NK-92 treated with Interleukin-12 subunit alpha and Interleukin-12 subunit beta, amount 100 ng/mL, for 24 hours (cell line): ENCODE measurements at regions not wholly inside any gene's neighbourhood (a gene's known extent, or its start where the extent isn't known, plus 50 kb on each side); places are given as distances from the start of the nearest gene placed in this dataset.
"Not testable (repeated sequence)": the region's sequence is repeated elsewhere in the genome, so short reads cannot be mapped to it uniquely, and the experiment has no call there.

Experiments used
- DNase-seq: peaks from one replicate; lab custom pipeline; 2025; lab: John Stamatoyannopoulos, UW

DNA sequence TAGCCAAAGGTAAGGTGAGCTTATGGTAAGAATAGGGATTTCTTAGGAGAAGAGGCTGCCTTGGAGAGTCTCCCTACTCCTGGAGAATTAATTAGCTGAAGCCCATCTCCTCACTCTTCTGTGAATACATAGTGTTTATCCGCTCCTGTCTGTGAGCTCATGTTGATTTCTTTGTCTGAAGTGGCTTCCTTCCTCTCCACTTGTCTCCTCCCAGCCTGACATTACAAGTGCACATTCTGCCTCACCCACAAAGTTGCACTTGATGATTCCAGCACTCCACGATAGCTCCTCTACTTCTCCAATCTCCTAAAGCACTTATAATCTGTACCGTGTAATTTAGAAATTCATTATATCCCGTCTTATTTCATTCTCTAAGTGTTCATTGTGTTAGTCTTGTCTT, 287.2 kb downstream of the QKI start:
- no peak for DNase-seq

- DNase-seq: no peak
Measured at GRCh38 chr6:163698086-163698485, 283.6 kb downstream of the QKI start.

GRCh38 chr6:163696311-163696710, 281.8 kb downstream of the QKI start:
- not testable (repeated sequence) for DNase-seq

GRCh38 chr6:163695414-163695864, 280.9 kb downstream of the QKI start:
- no peak for DNase-seq

- DNase-seq: no peak
Measured at GRCh38 chr6:163694988-163695398, 280.5 kb downstream of the QKI start.

DNA sequence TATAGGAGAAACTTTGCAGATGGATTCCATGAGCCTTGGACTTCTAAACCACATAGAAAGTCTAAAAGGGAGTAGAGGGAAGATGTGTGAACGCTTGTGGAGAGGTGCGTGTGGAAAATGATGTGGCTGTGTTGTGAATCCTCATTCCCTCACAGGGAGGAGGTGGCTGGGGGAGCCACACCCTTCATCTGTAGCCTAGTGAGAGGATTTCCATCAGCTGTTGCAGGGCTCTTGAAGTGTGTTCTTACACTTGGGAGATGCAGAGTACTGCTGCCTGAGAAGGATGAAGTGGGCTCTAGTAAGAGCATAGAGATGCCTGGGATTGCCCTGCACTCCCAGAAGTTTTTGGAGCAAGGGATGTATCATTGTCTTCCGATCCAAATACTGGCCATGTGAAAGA, 279.6 kb downstream of the QKI start:
- DNase-seq: no peak

DNA sequence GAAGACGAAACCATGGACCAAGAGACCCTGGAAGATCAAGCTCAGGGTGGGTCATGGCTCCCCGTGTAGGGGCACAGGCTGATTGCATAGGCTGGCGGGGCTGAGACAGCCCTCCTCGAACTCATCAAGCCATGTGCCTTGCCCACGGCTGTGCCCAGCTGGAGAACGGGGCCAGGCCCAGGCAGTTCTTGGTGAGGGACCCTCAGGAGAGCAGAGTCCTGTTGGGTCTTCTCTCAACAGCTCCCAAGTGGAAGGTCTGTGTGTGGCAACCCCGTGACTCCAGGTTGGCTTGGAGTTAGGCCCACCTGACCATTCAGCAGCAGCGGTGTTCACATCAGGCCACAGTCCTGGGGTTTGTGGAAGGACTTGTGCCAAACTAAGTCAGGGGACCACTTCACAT, 276.5 kb downstream of the QKI start:
- no peak for DNase-seq

- DNase-seq: no peak
Measured at GRCh38 chr6:163688739-163689362, 274.3 kb downstream of the QKI start.

DNA sequence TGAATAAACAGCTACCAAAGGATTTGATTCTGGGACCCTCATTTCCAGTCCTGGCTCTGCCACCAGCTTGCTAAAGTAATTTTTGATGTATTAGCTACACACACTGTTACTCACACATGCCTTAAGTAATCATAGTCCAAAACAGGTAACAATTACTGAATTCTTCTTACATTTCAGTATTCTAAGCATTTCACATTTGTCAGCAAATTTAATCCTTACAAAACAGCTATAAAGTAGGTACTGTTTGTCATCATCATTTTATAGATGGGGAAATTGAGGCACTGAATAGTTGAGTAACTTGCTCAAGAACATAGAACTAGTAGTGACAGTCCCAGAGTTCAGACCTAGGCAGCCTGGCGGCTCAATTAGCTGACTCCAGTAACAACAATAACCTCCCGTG, 272.6 kb downstream of the QKI start:
- no peak for DNase-seq

- DNase-seq: no peak
Measured at GRCh38 chr6:163686301-163686700, 271.8 kb downstream of the QKI start.

DNA sequence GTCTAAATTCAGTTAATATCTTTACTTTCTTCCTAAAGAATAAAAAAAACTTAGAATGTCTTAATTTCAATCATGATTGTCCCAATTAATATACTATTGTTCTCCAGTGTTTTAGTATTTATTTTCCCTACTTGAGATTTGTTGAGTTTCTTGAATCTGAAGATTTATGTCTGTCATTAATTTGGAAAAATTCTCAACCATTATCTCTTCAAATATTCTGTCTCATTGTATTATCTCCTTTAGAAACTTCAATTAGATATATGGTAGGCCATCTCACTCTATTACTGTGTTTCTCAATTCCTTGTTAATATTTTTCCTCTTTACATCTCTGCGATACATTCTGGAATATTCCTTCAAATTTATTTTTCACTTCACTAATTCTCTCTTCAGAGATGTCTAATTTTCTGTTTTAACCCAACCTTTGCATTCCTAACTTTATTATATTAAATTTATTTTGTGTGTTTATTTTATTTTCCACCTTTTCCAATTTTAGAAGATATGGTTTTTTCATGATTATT, 268.6 kb downstream of the QKI start:
- no peak for DNase-seq

GRCh38 chr6:163679753-163680152, 265.2 kb downstream of the QKI start:
- DNase-seq: no peak

GRCh38 chr6:163679012-163679660, 264.6 kb downstream of the QKI start:
- no peak for DNase-seq

- DNase-seq: no peak
Measured at GRCh38 chr6:163675611-163676010, 261.1 kb downstream of the QKI start.

DNA sequence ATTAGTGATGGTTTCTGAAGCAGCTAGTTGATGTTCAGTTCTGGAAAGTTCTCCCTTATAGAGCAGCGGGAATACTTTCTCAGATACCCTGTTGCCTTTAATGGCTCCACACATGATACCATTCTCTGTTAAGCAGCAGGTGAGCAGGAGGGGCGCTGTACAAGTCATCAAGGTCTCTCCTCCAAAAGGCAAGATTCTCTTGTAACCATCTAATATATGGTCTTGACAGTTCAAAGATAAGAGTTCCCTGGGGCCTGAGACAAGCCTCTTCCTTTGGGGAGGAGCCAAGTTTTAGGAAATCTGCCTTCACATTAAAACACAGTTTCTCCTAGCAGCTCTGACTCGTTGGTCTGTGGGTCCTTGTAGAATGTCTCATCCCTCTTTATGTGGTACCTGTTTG, 258.2 kb downstream of the QKI start:
- DNase-seq: no peak

DNA sequence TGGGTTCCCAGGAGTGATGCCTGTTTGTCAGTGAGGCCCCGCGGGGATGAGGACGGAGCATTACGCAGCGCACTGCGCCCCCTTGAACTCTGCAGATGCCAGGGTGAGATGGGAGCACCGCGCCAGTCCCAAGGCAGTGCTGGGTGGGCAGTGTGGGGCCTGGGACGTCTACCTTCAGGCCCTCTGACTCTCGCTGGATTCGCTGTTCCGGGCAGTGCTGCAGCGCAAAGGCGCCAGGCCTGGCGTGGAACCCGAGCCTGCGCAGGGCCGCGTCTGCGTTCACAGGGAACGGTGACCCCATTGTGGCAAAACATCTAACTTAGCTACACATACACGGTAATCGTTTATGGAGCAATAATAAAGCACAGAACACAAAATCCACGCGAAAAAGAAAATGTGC, 257.3 kb downstream of the QKI start:
- no peak for DNase-seq

- DNase-seq: no peak
Measured at GRCh38 chr6:163671355-163671754, 256.8 kb downstream of the QKI start.

- DNase-seq: no peak
Measured at GRCh38 chr6:163670336-163670735, 255.8 kb downstream of the QKI start.

DNA sequence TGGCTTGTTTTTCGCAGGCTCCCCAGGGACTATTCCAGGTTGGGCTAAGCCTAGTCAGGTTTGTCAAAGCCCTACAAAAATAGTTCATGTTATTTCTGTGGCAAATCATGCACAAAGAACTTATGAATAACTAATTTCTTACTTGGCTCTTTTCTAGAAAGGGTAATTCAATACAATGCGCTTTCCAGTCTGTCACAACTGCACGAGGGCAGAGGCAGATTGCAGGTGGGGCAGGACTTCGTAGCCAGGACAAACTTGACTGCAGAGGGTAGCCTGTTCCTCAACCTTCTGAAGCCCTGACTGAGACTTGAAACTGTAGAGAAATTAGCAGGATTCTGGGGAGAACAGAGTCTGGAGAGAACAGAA, 253.5 kb downstream of the QKI start:
- DNase-seq: no peak

- no peak for DNase-seq
Measured at GRCh38 chr6:163667372-163668060, 253.0 kb downstream of the QKI start.

- no peak for DNase-seq
Measured at GRCh38 chr6:163665464-163665863, 250.9 kb downstream of the QKI start.

DNA sequence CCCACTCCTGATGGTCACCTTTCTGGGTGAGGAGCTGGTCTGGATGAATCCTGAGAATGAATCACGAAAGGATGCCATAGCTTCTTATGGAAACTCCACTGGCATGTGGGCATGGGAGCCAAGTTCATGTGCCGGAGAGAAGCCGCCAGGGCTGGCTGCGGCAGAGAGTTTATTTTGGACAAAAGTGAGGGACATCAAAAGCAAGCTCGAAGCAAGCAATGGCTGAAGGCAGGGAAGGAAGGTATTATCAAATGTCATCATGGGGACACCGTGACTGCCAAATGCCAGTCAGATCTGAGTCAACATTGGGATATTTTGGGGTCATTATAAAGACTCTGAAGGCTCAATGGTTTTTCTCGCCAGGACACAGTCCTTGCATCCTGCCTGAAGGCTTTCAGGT, 249.1 kb downstream of the QKI start:
- no peak for DNase-seq

DNA sequence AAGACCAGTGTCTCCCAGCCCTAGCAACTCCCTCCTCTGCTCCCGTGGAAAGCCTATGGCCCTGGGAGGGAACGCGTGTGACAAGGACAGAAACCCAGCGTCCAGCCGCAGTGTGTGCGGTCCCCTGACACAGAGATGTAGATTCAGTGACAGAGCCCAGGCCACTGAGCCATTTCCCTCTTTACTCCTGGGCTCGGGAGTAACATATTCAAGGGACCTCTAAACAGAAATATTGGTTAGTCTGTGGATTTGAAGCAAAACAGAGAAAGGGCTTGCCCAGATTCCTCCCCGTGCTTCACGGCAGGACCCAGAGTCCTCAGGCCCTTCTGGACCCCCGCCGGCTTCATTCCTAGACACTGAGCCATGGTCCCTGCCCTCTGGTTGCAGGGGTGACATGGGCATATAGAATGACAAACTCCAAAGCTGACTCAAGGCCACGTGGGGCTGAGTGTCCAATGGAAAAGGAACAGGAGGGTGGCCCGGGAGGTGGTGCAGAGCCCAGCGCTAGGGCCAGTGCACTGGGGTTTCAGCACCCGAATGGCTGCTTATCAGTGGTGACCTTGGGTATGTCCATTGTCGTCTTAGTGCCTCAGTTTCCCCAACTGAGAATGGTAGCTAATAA, 248.2 kb downstream of the QKI start:
- DNase-seq: no peak
